Prostate gland (tissue), 1 donor: ENCODE measurements at regions not wholly inside any gene's neighbourhood (a gene's known extent, or its start where the extent isn't known, plus 50 kb on each side); places are given as distances from the start of the nearest gene placed in this dataset.

Experiments
- POLR2A ChIP-seq: fragments of 450-650 bp; IDR thresholded peaks from one replicate; pipeline ENCODE4 v1.6.1; 2016; ENCODE audit warnings: antibody characterized with exemption, mild to moderate bottlenecking
- POLR2AphosphoS5 ChIP-seq: sonication (generic); formaldehyde crosslinking; IDR thresholded peaks from one replicate; pipeline ENCODE4 v1.6.1; 2017; ENCODE audit warnings: antibody characterized with exemption

DNA sequence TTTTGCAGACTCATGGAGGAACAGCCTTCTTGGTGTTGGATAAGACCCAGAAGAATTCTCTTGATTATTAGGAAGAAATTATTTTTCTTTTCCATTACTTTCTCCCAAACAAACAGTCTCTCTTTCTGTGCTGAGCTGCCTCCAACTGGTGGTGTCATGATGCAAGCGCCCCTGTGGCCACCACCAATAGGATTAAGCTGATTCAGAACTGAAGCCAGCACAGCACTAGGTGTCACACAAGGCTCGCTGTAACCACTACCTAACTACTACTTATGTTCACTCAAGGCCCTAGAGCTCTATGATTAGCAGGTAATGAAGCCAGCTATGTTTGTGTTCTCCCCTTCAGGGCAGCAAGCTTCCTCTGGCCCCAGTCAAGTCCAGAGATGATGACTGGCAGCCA is 123.4 kb downstream of the HTR1B start:
- TF ChIP-seq POLR2A (no peak), POLR2AphosphoS5 (no peak)
